Ishikawa (cell line): ENCODE measurements at regions not wholly inside any gene's neighbourhood (a gene's known extent, or its start where the extent isn't known, plus 50 kb on each side); places are given as distances from the start of the nearest gene placed in this dataset.

Experiments
- CEBPB ChIP-seq: IDR thresholded peaks from 2 replicates; pipeline ENCODE4 v1.6.1; 2012
- CREB1 ChIP-seq: IDR thresholded peaks from 2 replicates; pipeline ENCODE4 v1.6.1; 2012; ENCODE audit warnings: low read depth
- EGR1 ChIP-seq: IDR thresholded peaks from 2 replicates; pipeline ENCODE4 v1.6.1; 2012
- EP300 ChIP-seq: IDR thresholded peaks from 2 replicates; pipeline ENCODE4 v1.6.1; 2012; ENCODE audit warnings: borderline replicate concordance
- FOXM1 ChIP-seq: IDR thresholded peaks from 2 replicates; pipeline ENCODE4 v1.6.1; 2012; ENCODE audit warnings: low read depth, borderline replicate concordance
- MAX ChIP-seq: IDR thresholded peaks from 2 replicates; pipeline ENCODE4 v1.6.1; 2012
- NFIC ChIP-seq: IDR thresholded peaks from 2 replicates; pipeline ENCODE4 v1.6.1; 2012
- RAD21 ChIP-seq: IDR thresholded peaks from 2 replicates; pipeline ENCODE4 v1.6.1; 2012; ENCODE audit warnings: low read depth
- REST ChIP-seq: IDR thresholded peaks from 2 replicates; pipeline ENCODE4 v1.6.1; 2012; ENCODE audit warnings: low read depth, mild to moderate bottlenecking
- TAF1 ChIP-seq: IDR thresholded peaks from 2 replicates; pipeline ENCODE4 v1.6.1; 2012; ENCODE audit warnings: low read depth, mild to moderate bottlenecking
- TEAD4 ChIP-seq: IDR thresholded peaks from 2 replicates; pipeline ENCODE4 v1.6.1; 2012
- USF1 ChIP-seq: IDR thresholded peaks from 2 replicates; pipeline ENCODE4 v1.6.1; 2012
- YY1 ChIP-seq: IDR thresholded peaks from 2 replicates; pipeline ENCODE4 v1.6.1; 2012; ENCODE audit warnings: low read depth

- TF ChIP-seq RAD21 (no peak), CREB1 (no peak), EP300 (no peak), TAF1 (no peak), CEBPB (no peak), MAX (no peak), REST (no peak), TEAD4 (no peak), EGR1 (no peak), FOXM1 (no peak), YY1 (no peak), USF1 (no peak), NFIC (no peak)
Measured at GRCh38 chr15:94930960-94931359, 699.6 kb downstream of the MCTP2 start.
